ENCODE measurements at regions not wholly inside any gene's neighbourhood (a gene's known extent, or its start where the extent isn't known, plus 50 kb on each side); places are given as distances from the start of the nearest gene placed in this dataset.

- Histone ChIP-seq H3K4me3 (no peak overlapping the region), H3K27ac (no peak overlapping the region), H3K9me3 (no peaks in the 10 kb centered on the region), H3K36me3 (no peaks in the 10 kb centered on the region), H3K27me3 (no peaks in the 10 kb centered on the region), H3K4me1 (no peaks in the 10 kb centered on the region)
- no peak for DNase-seq (ENCODE audit: extremely low spot score in 2 of 2)
- TF ChIP-seq POLR2AphosphoS5 (IDR thresholded peaks at IDR 0.05; ENCODE audit: insufficient read depth in 1 of 2, low read depth in 1 of 2) (no peak), POLR2A (IDR thresholded peaks at IDR 0.05) (no peak)
- TF ChIP-seq, protein P1, sequence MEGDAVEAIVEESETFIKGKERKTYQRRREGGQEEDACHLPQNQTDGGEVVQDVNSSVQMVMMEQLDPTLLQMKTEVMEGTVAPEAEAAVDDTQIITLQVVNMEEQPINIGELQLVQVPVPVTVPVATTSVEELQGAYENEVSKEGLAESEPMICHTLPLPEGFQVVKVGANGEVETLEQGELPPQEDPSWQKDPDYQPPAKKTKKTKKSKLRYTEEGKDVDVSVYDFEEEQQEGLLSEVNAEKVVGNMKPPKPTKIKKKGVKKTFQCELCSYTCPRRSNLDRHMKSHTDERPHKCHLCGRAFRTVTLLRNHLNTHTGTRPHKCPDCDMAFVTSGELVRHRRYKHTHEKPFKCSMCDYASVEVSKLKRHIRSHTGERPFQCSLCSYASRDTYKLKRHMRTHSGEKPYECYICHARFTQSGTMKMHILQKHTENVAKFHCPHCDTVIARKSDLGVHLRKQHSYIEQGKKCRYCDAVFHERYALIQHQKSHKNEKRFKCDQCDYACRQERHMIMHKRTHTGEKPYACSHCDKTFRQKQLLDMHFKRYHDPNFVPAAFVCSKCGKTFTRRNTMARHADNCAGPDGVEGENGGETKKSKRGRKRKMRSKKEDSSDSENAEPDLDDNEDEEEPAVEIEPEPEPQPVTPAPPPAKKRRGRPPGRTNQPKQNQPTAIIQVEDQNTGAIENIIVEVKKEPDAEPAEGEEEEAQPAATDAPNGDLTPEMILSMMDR (IDR thresholded peaks at IDR 0.05): no peak
- intact Hi-C loops (cut with DNase I): no loop called here
Measured at GRCh38 chr16:5932906-5933305, 835.3 kb upstream of the EEF2KMT start.

- H3K27me3 ChIP-seq: no peaks in the 10 kb centered on the region
- no peaks in the 10 kb centered on the region for H3K4me1 ChIP-seq
- intact Hi-C loops (cut with DNase I): no loop called here
- H3K36me3 ChIP-seq: no peaks in the 10 kb centered on the region
- no peak overlapping the region for H3K4me3 ChIP-seq
- no peaks in the 10 kb centered on the region for H3K9me3 ChIP-seq
- no peak overlapping the region for H3K27ac ChIP-seq
- no peak for DNase-seq (ENCODE audit: extremely low spot score in 2 of 2)
- TF ChIP-seq POLR2AphosphoS5 (IDR thresholded peaks at IDR 0.05; ENCODE audit: insufficient read depth in 1 of 2, low read depth in 1 of 2): no peak
Measured at GRCh38 chr16:5928476-5929065, 831.0 kb upstream of the EEF2KMT start.

- no peak for DNase-seq (ENCODE audit: extremely low spot score in 2 of 2)
- intact Hi-C loops (cut with DNase I): no loop called here
- no peaks in the 10 kb centered on the region for H3K27me3 ChIP-seq
- no peaks in the 10 kb centered on the region for H3K9me3 ChIP-seq
- H3K36me3 ChIP-seq: no peaks in the 10 kb centered on the region
- TF ChIP-seq, protein P1 (IDR thresholded peaks at IDR 0.05): no peak
- TF ChIP-seq POLR2AphosphoS5 (IDR thresholded peaks at IDR 0.05; ENCODE audit: insufficient read depth in 1 of 2, low read depth in 1 of 2): no peak
- no peak for TF ChIP-seq POLR2A (IDR thresholded peaks at IDR 0.05)
- H3K4me3 ChIP-seq: no peak overlapping the region
- H3K27ac ChIP-seq: no peak overlapping the region
- H3K4me1 ChIP-seq: no peaks in the 10 kb centered on the region
Measured at GRCh38 chr16:5925850-5926249, 828.3 kb upstream of the EEF2KMT start.

- Histone ChIP-seq H3K9me3 (no peaks in the 10 kb centered on the region), H3K27ac (no peak overlapping the region), H3K4me3 (no peak overlapping the region), H3K27me3 (no peaks in the 10 kb centered on the region), H3K4me1 (no peaks in the 10 kb centered on the region), H3K36me3 (no peaks in the 10 kb centered on the region)
- intact Hi-C loops (cut with DNase I): no loop called here
- TF ChIP-seq, protein P1 (IDR thresholded peaks at IDR 0.05): no peak
- TF ChIP-seq POLR2AphosphoS5 (IDR thresholded peaks at IDR 0.05; ENCODE audit: insufficient read depth in 1 of 2, low read depth in 1 of 2): no peak
- no peak for TF ChIP-seq POLR2A (IDR thresholded peaks at IDR 0.05)
- DNase-seq (ENCODE audit: extremely low spot score in 2 of 2): no peak
Measured at GRCh38 chr16:5922686-5923085, 825.1 kb upstream of the EEF2KMT start.

DNA sequence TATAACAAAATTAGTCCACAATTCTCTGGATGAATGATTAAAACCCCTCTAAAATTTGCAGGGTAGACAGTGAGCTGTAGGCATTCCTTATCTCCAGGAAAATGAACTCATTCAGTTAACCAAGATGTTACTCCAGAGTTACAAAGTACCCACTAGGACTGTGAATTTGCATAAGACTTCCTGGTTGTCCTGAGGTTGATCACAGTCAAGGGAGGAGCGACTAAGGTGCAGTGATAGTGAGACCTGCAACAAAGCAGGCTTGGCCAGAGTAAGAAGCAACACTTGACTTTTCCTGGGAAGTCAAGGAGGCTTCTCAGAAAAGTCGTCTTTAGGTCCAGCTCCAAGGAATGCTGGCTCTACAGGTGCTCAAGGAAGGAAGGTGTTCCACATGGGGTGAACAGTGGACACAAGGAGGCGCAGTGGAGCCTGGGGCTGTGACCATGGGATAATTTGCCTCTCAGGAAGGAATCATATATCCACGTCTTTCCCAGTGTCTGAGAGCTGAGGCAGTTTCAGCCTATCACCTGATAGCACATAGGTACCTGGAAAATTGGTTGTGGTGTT is 821.1 kb upstream of the EEF2KMT start:
- Histone ChIP-seq H3K27me3 (no peaks in the 10 kb centered on the region), H3K4me3 (no peak overlapping the region), H3K27ac (no peak overlapping the region), H3K36me3 (no peaks in the 10 kb centered on the region), H3K9me3 (no peaks in the 10 kb centered on the region), H3K4me1 (no peaks in the 10 kb centered on the region)
- TF ChIP-seq POLR2AphosphoS5 (IDR thresholded peaks at IDR 0.05; ENCODE audit: insufficient read depth in 1 of 2, low read depth in 1 of 2) (no peak), POLR2A (IDR thresholded peaks at IDR 0.05) (no peak)
- TF ChIP-seq, protein P1 (IDR thresholded peaks at IDR 0.05): no peak
- intact Hi-C loops (cut with DNase I): loop anchor here (5.0 kb wide), 1 partner anchor 1069 kb away; no protein-coding TSS in a partner anchor
- DNase-seq (ENCODE audit: extremely low spot score in 2 of 2): no peak

Measured in vagina (tissue), 2 donors.